GM23338 (cell line): ENCODE measurements at regions not wholly inside any gene's neighbourhood (a gene's known extent, or its start where the extent isn't known, plus 50 kb on each side); places are given as distances from the start of the nearest gene placed in this dataset.

Experiments used
- ATAC-seq: fragments of 200-7000 bp; cut with Tn5 transposase; 3 replicates; pipeline ENCODE4 v1.9.1; 2020
- DNase-seq: peaks from one replicate; pipeline ENCODE4 v3.0.0-alpha.2; 2015; ENCODE audit warnings: low spot score
- H2AFZ ChIP-seq: fragments of 200-600 bp; sonication (generic); 2 replicates; pipeline ENCODE4 v1.8.0; 2016; ENCODE audit warnings: antibody characterized with exemption, mild to moderate bottlenecking, moderate library complexity
- H3F3A ChIP-seq: fragments of 200-600 bp; sonication (generic); replicated peaks from 2 replicates; pipeline ENCODE4 v1.8.0; 2017; ENCODE audit warnings: antibody characterized with exemption, mixed run types, low read depth
- H3K27ac ChIP-seq: fragments of 200-600 bp; sonication (generic); 2 replicates; pipeline ENCODE4 v1.6.1; 2016; ENCODE audit warnings: low read depth
- H3K27me3 ChIP-seq: fragments of 200-600 bp; sonication (generic); 2 replicates; pipeline ENCODE4 v1.8.0; 2016; ENCODE audit warnings: mild to moderate bottlenecking, mixed run types, moderate library complexity; ENCODE audit not compliant: insufficient read depth
- H3K36me3 ChIP-seq: fragments of 200-600 bp; sonication (generic); 2 replicates; pipeline ENCODE4 v1.8.0; 2016; ENCODE audit warnings: mild to moderate bottlenecking; ENCODE audit not compliant: insufficient read depth
- H3K4me1 ChIP-seq: fragments of 200-600 bp; sonication (generic); 2 replicates; pipeline ENCODE4 v1.8.0; 2016; ENCODE audit warnings: mild to moderate bottlenecking, moderate library complexity; ENCODE audit not compliant: insufficient read depth
- H3K4me2 ChIP-seq: fragments of 200-600 bp; sonication (generic); 2 replicates; pipeline ENCODE4 v1.7.1; 2017; ENCODE audit warnings: mixed run types
- H3K4me3 ChIP-seq: fragments of 200-600 bp; sonication (generic); 2 replicates; pipeline ENCODE4 v1.6.1; 2016; ENCODE audit warnings: mixed run types
- H3K79me2 ChIP-seq: fragments of 200-600 bp; sonication (generic); replicated peaks from 2 replicates; pipeline ENCODE4 v1.8.0; 2017; ENCODE audit warnings: mild to moderate bottlenecking; ENCODE audit not compliant: insufficient read depth
- H3K9me2 ChIP-seq: fragments of 200-600 bp; sonication (generic); 2 replicates; pipeline ENCODE4 v1.8.0; 2017; ENCODE audit not compliant: insufficient read depth
- H4K20me1 ChIP-seq: fragments of 200-600 bp; sonication (generic); replicated peaks from 2 replicates; pipeline ENCODE4 v1.8.0; 2017; ENCODE audit warnings: mild to moderate bottlenecking; ENCODE audit not compliant: insufficient read depth
- H3K27ac Mint-ChIP-seq: 2 replicates; pipeline ENCODE4 v1.8.0; 2020; ENCODE audit warnings: inconsistent platforms, mild to moderate bottlenecking, moderate library complexity, mixed read lengths
- H3K27me3 Mint-ChIP-seq: 3 replicates; pipeline ENCODE4 v1.8.0; 2022; ENCODE audit warnings: low read depth, mild to moderate bottlenecking, moderate library complexity, mixed read lengths, inconsistent platforms; ENCODE audit not compliant: insufficient read depth, poor library complexity
- H3K36me3 Mint-ChIP-seq: 3 replicates; pipeline ENCODE4 v1.8.0; 2021; ENCODE audit warnings: low read depth, mild to moderate bottlenecking, inconsistent platforms, moderate library complexity, mixed read lengths
- H3K4me1 Mint-ChIP-seq: 3 replicates; pipeline ENCODE4 v1.8.0; 2020; ENCODE audit warnings: mild to moderate bottlenecking, inconsistent platforms, mixed read lengths
- H3K4me3 Mint-ChIP-seq: 3 replicates; pipeline ENCODE4 v1.8.0; 2021; ENCODE audit warnings: moderate library complexity, mild to moderate bottlenecking, inconsistent platforms, mixed read lengths
- H3K9me3 Mint-ChIP-seq: 3 replicates; pipeline ENCODE4 v1.8.0; 2020; ENCODE audit warnings: moderate library complexity, mild to moderate bottlenecking, inconsistent platforms, mixed read lengths
- ETS1 ChIP-seq: IDR thresholded peaks from 2 replicates; pipeline ENCODE4 v1.6.1; 2016; ENCODE audit warnings: antibody characterized with exemption
- JUNB ChIP-seq: IDR thresholded peaks from one replicate; pipeline ENCODE4 v1.6.1; 2016; ENCODE audit warnings: antibody characterized with exemption; ENCODE audit not compliant: unreplicated experiment
- NANOG ChIP-seq: IDR thresholded peaks from 2 replicates; pipeline ENCODE4 v1.6.1; 2016; ENCODE audit warnings: antibody characterized with exemption, borderline replicate concordance
- ZNF331 ChIP-seq: fragments of 250-450 bp; sonication (Bioruptor Pico); IDR thresholded peaks from 2 replicates; pipeline ENCODE4 v1.5.0; 2020; ENCODE audit warnings: low read depth, mild to moderate bottlenecking, moderate library complexity
- ZNF462 ChIP-seq: fragments of 250-450 bp; sonication (Bioruptor Pico); IDR thresholded peaks from 2 replicates; pipeline ENCODE4 v1.5.0; 2020; ENCODE audit warnings: mild to moderate bottlenecking, moderate library complexity

- Mint-ChIP-seq H3K36me3 (peaks cover 28% of the 10 kb centered on the region), H3K4me3 (peak overlapping the region; percentile 51), H3K9me3 (peaks cover 10% of the 10 kb centered on the region; the same call in 2 of the 3 replicates), H3K27me3 (peaks cover 11% of the 10 kb centered on the region), H3K27ac (peak overlapping the region; percentile 94), H3K4me1 (peaks cover 46% of the 10 kb centered on the region)
- Histone ChIP-seq H3K4me3 (peak overlapping the region; percentile 26), H3K9me2 (no peaks in the 10 kb centered on the region), H3K36me3 (no peaks in the 10 kb centered on the region), H3K27me3 (no peaks in the 10 kb centered on the region), H3F3A (peaks cover 5% of the 10 kb centered on the region; the same call in 1 of the 2 replicates), H3K79me2 (no peaks in the 10 kb centered on the region), H4K20me1 (no peaks in the 10 kb centered on the region), H2AFZ (no peak overlapping the region), H3K4me1 (peaks cover 31% of the 10 kb centered on the region), H3K4me2 (peak overlapping the region; percentile 24), H3K27ac (peak overlapping the region; percentile 91)
- ATAC-seq, result peak; percentile 96
- TF ChIP-seq ETS1, result no peak
- TF ChIP-seq ZNF462 (CRISPR knock-in tag), result peak; percentile 99
- TF ChIP-seq JUNB, result no peak
- no peak for TF ChIP-seq ZNF331 (CRISPR knock-in tag)
- TF ChIP-seq NANOG, result peak; percentile 76
- peak; percentile 95 for DNase-seq
Measured at GRCh38 chr5:166430491-166431319, 1860.7 kb upstream of the WWC1 start.
